HG03025 (cell line): ENCODE measurements at regions not wholly inside any gene's neighbourhood (a gene's known extent, or its start where the extent isn't known, plus 50 kb on each side); places are given as distances from the start of the nearest gene placed in this dataset.

ENCODE experiments used
- ATAC-seq: cut with Tn5 transposase; IDR thresholded peaks from one replicate; pipeline ENCODE4 v1.9.1; 2021; ENCODE audit warnings: mild to moderate bottlenecking, moderate library complexity; ENCODE audit not compliant: unreplicated experiment, low FRiP score

GRCh38 chr4:35739308-35739707, 505.0 kb downstream of the ARAP2 start:
- peak; percentile 51 for ATAC-seq

- no peak for ATAC-seq
Observed at GRCh38 chr4:35754047-35754446, 490.3 kb downstream of the ARAP2 start.

- ATAC-seq: no peak
Observed at GRCh38 chr4:35757836-35758235, 486.5 kb downstream of the ARAP2 start.

GRCh38 chr4:35760807-35761206, 483.5 kb downstream of the ARAP2 start:
- no peak for ATAC-seq

DNA sequence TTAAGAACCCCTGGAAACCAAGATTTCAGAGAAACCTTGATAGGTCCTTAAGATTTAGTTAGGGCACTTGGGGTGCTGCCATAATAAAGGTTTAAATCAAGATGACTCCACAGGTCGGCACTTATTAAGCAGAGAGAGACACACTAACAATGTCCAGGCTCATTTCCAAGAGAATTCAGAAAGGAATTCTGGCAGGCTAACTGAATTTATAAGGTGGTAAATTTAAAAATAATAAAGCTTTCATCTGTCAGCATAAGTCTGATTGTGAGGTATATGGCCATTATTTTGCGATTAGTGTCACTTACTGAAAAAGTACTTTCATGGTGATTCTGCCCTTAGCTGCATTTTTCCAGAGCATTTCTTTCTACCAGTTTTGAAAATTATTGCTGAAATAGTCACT, 472.7 kb downstream of the ARAP2 start:
- ATAC-seq: no peak

- ATAC-seq: no peak
Observed at GRCh38 chr4:35772291-35772690, 472.0 kb downstream of the ARAP2 start.

DNA sequence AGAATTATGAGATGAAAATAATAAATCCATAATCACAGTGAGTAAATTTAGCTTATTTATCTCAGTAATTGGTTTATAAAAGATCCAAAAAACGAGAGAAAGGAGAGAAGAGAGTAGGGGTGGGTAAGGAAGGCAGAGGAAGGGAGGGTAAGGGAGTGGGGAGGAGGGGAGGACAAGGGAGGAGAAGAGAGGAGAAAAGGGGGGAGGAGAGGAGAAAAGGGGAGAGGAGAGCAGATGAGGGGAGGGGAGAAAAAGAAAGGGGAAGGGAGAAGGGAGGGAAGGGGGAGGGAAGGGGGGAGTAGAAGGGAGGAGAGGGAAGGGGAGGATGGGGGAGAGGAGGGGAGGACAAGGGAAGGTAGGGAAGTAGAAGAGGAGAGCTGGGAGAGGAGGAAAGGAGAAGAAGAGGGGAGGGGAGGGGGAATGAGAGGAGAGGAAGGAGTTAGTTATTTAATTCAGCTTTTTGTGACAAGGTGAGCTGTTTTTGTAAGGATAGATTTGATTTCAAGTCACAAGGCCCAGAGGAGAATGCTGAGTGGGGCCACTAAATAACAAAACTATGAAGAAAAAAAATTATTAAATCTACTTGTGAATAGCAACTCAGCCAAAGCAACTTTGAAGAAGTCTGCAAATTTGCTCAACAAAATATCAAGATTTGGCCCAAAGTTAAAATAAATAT, 454.3 kb downstream of the ARAP2 start:
- no peak for ATAC-seq

- no peak for ATAC-seq
Observed at GRCh38 chr4:35793045-35793722, 451.1 kb downstream of the ARAP2 start.

DNA sequence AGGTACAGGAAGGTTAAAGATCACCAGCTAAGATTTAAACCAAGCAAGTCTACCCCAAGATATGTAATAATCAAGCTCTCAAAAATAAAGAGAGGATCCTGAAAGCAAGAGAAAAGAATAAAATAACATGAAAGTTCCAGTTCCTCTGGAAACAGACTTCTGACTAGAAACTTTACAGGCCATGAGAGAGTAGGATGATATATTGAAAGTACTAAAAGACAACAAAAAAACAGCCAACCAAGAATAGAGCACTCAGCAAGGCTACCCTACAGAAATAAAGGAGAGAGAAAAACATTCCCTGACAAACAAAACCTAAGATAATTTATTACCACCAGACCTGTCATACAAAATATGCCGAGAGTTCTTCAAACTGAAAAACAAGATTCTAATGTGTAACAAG, 450.5 kb downstream of the ARAP2 start:
- ATAC-seq: no peak

DNA sequence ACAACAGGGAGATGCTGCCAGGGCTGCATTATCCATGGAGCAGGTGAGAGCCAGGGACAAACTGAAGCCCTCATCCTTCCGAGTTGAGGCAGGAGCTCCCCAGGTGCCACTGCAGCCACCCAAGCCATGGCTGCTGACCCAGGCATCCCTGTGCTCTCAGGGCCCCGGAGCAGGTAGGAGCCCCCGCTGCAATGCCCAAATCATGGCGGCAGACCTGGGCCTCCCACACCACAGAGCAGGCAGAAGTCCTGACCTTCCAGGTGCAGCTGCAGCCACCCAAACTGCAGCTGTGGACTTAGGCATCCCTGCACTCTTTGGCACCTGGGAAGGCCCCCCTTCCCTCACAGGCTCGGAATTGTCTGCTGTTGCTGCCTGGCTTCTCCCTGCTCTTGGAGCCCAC, 443.6 kb downstream of the ARAP2 start:
- no peak for ATAC-seq

GRCh38 chr4:35802644-35803043, 441.7 kb downstream of the ARAP2 start:
- no peak for ATAC-seq

DNA sequence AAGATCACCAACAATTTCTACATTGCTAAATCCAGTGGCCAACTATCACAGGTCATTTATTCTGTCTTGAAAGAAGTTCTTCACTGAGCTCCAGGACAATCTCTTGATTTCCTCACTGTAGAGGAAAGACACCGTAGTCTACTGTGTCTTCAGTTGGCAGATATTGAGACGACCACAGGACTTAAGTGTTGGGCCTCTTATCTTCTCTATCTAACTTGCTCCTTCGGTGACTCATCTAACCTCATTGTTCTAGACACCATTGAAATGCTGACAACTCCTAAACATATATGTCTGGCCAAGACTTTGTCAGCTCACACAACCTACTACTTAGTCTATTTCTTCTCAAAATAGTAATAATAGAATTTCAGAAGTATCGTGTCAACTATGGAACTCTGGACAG, 425.8 kb downstream of the ARAP2 start:
- ATAC-seq: no peak

GRCh38 chr4:35820003-35820402, 424.3 kb downstream of the ARAP2 start:
- ATAC-seq: no peak

GRCh38 chr4:35824231-35824630, 420.1 kb downstream of the ARAP2 start:
- no peak for ATAC-seq

DNA sequence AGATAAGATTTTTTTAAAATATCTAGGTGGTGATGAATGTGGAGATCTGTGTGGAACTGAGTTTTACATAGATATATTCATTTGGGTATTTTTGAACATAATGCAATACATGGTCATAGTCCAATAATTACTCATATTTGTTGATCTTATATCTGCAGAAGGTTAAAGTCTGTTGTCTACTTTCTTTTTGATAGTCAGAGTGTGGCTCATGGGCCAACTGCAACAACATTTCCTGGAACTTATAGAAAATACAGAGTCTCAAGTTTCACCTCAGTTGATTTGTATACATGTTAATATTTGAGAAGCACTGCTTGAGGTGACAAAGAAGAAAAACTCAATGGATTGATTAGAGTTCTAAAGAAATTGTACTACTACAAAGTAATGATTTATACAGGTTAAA, 408.4 kb downstream of the ARAP2 start:
- no peak for ATAC-seq

DNA sequence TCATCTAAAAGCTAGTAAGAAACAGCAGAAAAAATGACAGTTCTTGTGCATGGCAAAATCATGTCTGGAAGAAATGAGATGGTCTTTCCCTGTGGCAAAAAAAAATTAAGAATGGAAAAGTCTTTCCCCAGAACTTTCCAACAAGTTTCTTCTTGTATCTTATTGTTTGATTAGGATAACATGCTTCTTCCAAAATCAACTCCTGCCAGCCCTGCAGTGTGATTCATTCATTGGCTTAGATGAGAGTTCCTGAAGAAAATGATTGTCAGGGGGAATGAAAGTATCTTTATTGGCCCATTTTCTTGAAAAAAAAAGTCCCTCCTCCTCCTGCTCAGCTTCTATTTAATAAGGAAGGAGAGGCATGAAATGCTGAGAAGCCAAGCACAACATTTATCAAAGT, 407.7 kb downstream of the ARAP2 start:
- ATAC-seq: no peak

- no peak for ATAC-seq
Observed at GRCh38 chr4:35867057-35867456, 377.3 kb downstream of the ARAP2 start.

GRCh38 chr4:35872273-35872672, 372.0 kb downstream of the ARAP2 start:
- ATAC-seq: no peak

DNA sequence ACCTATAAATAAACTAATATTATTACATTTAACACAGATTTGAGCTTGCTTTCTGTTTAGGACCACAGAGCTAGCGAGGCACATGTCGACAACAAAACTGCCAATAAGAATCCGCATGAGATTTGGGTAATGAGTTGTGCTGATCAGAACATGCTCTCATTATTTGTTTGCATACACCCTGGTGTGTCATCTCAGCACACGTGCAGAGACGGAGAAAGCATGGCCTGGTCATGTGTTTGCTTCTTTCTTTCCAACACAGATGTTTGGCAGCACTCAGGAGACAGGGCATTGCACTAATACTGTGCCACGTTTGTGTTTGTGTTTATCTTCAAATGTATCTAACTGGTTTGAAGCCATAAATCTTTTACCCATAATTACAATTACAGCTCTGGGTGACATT, 364.8 kb downstream of the ARAP2 start:
- no peak for ATAC-seq

DNA sequence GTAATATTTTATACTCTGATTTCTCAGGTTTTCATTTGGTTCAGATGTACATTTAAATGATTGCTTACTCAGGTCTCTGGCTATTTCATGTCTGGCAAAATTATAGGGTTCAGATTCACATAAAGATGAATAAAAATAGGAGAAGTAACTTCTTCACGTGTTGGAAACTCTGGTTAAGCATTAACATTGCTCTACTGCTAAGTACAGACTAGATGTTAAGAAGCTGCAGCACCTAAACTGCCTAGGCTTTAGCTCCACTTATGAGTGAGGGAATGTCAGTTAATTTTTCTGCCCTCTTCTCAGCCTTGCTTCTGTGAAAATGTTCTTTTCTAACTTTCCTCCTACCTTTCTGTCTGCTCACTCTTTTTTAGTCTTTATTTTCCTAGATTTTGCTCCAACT, 361.2 kb downstream of the ARAP2 start:
- no peak for ATAC-seq

GRCh38 chr4:35884714-35885480, 359.4 kb downstream of the ARAP2 start:
- no peak for ATAC-seq

GRCh38 chr4:35897808-35898207, 346.5 kb downstream of the ARAP2 start:
- no peak for ATAC-seq
